ENCODE measurements at regions not wholly inside any gene's neighbourhood (a gene's known extent, or its start where the extent isn't known, plus 50 kb on each side); places are given as distances from the start of the nearest gene placed in this dataset.

DNA sequence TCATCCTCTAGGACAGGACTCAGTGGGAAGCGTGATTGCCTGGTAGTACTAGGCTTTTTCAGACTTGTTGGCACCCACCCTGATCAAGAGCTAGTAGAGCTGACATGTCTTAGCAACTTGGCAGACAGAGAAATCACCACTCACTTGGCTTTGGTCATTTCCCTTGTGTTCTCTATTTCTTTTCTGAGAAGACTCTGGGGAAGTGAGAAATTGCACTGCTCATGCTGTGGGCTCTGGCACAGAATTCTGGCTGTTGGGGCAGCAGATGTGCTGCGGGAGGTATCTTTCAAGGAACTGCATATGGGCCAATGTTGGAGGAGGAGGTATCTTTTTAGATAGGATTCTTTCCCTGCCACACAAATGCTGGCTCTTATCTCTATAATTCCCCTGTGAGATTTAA lies 529.1 kb upstream of the MEX3C start:
- no peak for DNase-seq (ENCODE audit: low read depth in 2 of 2)

DNA sequence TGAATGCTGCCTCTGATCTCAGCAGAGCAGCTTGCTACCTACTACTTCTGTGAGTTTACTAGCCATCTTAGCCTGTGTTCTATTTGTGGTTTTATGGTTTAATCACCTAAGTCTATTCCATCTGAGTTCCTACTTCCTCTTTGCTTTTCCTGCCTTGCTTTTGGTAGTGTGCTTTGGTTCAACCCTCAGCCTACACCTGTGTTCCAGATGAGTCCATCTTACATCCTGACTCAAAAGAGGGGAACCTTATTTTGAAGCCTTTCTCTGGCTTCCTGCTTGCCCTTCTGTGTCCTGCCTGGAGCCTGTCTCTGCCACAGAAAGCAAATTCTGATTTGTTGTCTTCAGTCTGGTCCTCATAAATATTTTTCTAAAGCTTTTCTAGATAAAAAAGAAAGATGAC lies 530.3 kb upstream of the MEX3C start:
- DNase-seq (ENCODE audit: low read depth in 2 of 2): no peak

DNA sequence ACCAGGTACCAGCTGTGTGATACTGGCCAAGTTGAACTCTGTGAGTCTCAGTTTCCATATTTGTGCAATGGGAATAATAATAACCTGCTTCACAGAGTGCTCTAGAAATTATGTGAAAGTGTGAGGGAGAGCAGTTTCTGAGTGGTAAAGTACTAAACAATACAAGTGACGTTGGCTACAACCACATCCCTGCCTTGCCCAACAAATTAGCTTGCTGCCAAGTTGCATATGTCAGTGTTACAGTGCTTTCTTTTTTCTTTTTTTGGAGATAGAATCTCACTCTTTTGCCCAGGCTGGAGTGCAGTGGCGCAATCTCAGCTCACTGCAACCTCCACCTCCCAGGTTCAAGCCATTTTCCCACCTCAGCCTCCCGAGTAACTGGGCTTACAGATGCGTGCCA lies 533.6 kb upstream of the MEX3C start:
- DNase-seq (ENCODE audit: low read depth in 2 of 2): no peak

DNA sequence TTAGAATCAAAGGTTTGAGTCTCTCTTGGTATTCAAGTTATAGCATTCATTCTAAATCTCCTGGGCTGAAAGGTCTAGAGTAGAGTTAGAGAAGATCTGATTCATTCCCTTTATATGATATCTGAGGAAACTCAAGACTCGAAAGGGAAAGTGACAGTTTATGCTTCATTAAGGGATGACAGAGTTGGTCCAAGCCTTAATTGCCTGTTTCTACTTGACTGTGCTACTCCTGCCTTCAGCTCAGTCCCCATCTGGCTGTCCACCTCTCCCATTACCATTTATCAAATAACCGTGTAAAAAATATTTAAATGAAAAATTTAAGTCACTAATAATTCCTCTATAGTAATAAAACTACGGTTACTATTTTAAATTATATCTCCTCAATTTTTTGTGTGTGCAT lies 537.1 kb upstream of the MEX3C start:
- DNase-seq (ENCODE audit: low read depth in 2 of 2): no peak

DNA sequence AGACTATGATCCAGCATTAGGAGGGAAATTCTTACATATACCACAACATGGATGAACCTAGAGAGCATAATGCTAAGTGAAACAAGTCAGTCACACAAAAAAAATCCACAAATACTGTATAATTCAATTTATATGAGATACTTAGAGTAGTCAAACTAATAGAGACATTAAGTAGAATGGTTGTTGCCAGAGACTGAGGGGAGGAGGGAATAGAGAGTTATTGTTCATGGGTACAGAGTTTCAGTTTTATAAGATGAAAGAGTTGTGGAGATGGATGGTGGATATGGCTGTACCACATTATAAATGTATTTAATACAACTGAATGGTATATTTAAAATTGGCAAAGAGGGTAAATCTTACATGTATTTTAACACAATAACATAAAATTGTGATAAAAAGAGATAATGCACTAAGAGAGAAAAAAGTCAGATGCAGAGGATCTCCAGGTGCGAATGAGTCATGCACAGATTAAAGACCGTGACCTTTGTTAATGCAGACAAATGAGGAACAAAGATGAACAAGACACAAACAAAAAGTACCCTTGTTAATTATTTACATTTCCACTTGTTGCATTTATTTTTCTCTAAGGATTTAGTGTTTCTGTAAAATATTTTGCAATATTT lies 541.7 kb upstream of the MEX3C start:
- DNase-seq (ENCODE audit: low read depth in 2 of 2): no peak

DNA sequence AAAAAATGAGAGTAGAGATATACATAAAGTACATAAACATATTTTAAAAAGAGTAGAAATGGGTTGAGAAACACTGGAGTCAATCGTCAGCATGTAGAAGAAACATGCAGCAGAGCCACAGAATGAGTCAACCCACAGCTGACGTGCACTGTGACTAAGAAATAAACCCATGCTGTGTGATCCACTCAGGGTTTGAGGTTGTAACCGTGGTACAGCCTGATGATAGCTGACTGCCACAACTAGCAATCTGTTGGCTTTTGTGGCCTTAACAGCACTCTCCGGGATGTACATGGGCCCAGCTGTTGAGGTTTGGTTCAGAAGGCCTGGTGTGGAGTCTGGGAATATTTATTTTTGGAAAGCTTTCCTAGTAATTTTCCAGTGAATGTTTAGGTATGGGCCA lies 554.4 kb upstream of the MEX3C start:
- no peak for DNase-seq (ENCODE audit: low read depth in 2 of 2)

DNA sequence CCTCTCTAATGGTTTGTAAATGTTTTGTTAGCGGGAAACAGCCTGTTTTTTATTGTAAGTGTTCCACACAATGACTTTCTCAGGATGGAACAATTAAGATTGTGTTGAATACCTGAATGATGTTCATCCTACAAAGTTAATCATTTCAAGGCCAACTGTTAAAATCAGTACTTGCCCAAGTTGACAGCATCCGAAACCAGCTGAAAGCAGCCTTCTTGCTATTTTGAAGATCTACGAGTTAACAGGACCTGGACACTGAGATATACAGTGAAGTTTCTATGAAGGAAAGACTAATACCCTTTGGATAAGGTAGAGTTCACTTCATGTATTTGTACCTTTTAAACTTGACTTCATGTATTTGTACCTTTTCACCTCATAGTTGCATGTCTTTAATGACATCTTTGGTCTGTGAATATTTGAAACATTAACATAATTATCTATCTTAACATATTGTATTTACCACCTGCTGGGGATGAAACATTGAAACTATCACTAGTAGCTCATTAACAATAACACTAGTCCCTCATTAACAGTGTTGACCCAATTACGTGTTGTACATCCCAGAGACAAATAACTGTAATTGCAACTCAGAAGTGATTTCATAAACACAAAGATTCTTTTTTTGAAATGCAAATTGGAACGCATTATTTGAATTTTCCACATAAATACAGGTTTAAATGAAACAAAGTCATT lies 556.0 kb upstream of the MEX3C start:
- DNase-seq (ENCODE audit: low read depth in 2 of 2): no peak

DNA sequence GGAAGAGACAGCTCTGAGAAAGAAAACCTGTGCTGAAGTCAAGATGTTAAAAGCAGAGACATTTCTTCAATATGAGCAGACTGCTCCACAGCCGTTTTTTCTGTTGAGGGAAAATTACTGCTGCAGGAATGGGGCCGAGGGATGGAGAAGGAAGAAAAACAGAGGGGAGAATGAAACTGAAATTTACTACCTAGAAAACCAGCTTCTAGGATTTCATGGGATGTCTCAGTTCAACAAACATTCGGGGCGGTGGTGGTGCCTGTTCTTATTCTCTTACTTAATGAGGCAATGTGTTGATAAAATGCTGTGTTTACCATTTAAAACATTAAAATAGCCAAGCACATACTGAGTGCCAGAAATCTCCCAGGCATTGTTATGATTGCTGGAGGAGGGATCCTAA lies 557.1 kb upstream of the MEX3C start:
- no peak for DNase-seq (ENCODE audit: low read depth in 2 of 2)

DNA sequence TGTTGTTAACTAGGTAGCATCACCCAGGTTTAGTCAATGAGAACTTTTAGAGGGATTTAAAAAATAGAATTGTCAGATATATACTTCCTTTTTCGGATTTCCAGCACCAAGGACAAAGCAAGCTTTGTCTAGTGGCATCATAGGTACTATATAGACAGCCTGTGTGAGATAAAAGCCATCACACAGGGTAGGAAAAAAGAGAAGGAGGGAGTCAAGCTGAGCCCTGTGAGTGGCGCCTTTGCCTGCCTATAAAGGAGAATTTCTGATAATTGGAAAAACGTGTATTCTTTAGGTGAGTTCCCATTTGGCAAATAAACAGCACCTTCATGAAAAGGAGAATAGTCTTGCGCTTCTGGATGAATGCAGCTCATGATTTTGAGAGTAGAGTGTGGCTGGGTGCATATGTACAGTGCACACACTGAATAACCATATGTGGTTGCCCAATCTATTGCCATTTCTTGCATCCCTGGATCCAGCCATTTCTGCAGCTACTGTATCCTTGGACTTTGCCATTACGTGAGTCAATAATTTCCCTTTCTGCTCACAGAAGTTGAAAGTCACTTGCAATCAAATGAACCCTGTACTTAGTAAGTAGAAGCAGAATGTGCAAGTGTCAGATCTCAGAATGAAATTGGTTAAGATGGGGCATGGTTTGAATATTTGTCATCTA lies 559.9 kb upstream of the MEX3C start:
- DNase-seq (ENCODE audit: low read depth in 2 of 2): no peak

DNA sequence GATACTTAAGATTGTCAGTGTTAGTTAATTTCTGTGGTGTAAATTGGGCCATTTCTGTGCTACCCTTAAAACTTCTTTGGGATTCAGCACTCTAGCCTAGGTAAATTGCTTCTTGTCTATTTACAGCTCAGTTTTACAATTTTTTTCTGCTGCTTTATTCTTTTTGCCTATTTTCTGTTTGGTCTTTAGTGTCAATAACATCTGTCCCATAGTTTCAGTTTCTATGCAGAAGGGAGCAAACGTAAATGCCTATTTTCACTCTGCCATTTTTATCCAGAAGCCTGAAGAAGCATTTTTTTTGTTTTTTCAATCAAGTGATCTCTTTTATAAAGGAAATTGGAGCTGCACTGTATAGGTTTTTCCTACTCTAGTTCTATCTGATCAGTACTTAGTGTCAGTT lies 564.9 kb upstream of the MEX3C start:
- DNase-seq (ENCODE audit: low read depth in 2 of 2): no peak

DNA sequence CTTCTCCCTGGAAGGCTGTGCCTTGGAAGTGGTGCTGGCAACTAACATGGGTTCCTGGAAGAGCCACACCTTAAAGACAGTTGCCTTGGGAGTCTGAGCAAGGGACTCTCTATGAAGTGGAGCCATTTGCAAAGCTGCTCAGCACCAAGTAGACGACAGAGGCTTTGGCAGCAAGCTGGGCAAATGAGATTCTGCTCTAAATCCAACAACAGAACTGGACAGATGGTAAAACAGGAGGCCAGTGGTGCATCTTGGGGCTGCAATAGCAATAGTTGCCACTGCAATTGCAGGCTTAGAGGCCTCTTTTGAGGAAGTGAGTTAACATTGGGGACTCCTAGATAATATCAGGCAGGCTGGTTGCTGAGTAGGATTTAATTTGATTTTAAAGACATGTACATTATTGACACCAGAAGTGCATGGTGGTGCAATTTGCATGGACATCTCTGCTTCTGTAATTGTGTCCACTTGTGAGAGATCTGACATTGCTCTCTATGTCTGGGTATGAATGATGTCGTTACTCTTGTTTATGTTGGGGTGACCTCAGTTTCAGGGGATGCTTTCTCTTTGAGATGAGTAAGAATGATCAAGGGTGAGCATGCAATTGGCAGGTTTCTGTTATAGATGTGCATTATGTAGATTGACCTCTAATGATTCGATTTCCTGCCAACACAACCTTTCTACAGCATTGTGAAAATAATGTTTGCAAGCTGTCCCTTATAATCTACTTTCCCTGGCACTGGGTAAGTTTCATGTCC lies 568.3 kb upstream of the MEX3C start:
- DNase-seq (ENCODE audit: low read depth in 2 of 2): no peak

DNA sequence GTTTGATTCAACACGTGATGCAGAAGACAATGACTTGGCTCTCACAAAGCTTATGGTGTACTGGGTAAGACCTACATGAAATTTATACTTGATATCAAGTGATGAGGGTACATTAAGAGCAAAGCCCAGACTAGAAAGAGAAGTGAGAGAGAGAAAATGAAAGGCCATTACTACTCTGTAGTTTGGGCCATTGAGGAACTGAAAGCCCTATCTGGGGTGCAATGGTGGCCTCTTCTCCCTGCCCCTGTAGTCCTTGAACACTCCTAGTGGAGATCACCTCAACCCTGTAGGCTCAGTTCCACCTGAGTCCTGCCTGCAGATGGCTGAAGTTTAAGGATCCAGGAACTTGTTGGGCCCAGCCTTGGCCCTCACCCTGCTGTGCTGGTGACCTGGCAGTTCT lies 569.8 kb upstream of the MEX3C start:
- no peak for DNase-seq (ENCODE audit: low read depth in 2 of 2)

DNA sequence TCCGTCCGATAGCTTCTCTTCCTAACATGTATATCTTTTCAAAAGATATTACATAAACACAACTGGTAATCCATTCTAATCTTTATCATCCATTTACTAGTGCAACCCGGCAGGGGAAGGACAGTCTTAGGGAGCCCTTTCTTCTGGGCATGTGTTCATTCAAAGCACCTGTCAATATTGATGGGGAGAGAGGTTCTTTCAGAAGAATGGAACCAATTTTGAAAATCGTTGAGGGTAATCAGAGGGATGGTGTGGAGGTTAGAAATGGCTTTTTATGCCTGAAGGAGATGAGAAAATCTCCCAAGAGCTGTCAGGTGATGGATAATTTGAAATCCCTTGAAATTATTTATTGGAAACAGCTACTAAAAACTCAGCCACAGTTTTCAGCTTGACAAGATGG lies 561.9 kb upstream of the DCC start:
- DNase-seq (ENCODE audit: low read depth in 2 of 2): no peak

DNA sequence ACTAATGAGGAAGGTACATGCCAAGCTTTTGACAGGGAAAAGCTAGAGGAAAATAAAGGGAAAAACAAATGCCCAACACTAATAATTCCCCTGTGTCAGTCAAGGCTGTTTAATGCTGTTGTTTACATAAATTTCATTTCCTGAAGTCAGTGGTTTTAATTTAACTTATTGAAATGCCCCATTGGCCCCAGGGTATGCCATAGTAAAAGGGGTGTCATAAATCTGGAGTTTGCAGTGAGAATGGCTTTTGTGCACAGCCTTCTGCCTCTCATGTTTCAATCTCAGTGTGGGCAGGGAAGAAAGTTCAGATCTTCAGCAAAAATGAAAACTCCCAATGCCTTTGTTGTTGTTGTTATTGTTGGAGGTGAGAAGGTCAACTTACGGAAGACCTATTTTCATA lies 550.1 kb upstream of the DCC start:
- no peak for DNase-seq (ENCODE audit: low read depth in 2 of 2)

DNA sequence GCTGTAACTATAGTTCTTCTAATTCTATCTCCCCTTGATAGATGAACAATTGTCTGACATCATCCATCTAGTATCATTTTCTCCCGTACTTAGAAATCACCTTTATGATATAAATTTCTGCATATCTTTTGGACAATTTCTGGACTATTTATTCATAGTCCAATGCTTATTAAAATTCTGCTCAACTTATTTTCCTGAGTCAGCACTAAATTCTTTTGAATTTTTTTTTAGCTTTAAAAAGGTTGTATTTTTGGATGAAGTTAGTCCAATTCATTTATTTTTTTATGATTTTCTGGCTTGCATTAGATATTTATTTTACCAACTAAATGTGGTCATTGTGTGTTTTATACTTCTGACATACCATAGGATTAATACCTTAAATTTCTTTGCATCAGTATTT lies 538.5 kb upstream of the DCC start:
- no peak for DNase-seq (ENCODE audit: low read depth in 2 of 2)

DNA sequence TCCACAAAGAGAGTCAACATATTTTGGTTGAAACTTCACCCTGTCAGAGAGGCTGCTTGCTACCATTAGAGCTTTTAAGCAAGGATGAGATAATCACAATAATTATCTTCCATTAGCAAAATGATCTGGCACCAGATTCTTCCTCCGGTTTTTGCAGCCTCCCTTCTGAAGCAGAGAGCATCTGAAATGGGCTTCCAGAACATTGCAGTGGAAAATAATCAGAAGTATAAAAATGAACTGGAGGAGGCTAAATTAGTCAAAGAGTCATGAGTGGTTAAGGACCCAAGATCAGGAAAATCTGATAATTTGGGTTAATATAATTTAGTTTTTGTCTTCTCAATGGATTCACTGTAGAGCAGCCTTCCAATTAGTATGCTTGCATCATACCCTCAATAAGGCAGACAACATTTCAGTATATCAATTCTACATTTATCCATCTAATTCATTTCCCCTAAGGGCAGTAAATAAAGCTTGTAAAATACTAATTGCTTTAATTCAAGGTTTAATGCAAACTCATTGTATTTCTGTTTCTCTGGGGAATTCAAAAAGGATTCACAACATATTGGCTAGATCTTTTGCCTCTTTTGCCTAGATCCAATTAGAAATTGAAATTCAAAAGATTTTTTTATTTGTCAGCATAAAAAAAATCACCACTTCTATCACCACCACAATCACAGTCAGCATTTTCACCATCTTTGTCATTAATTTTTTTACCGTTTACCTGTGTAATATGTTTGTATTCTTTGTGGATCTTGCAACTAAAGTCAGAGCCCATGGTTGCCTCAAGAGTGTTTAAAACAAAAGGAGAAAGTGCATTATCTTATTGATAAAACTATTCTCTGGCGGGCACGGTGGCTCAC lies 537.2 kb upstream of the DCC start:
- no peak for DNase-seq (ENCODE audit: low read depth in 2 of 2)

DNA sequence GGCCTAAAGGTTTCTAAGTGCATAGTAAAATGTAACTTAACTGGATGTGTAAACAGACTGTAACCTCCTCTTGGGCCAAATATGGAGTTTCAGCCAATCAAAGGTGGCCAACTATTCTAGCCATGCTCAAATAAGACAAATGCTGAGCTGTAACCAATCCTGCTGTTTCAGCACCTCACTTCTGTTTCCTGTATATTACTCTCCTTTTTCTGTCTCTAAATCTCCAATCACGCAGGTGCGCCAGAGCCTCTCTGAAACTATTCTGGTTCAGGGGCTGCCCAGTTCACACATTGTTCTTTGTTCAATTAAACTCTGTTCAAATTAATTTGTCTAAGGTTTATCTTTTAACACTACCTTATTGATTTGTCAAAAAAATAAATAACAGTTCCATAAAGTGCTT lies 532.7 kb upstream of the DCC start:
- no peak for DNase-seq (ENCODE audit: low read depth in 2 of 2)

DNA sequence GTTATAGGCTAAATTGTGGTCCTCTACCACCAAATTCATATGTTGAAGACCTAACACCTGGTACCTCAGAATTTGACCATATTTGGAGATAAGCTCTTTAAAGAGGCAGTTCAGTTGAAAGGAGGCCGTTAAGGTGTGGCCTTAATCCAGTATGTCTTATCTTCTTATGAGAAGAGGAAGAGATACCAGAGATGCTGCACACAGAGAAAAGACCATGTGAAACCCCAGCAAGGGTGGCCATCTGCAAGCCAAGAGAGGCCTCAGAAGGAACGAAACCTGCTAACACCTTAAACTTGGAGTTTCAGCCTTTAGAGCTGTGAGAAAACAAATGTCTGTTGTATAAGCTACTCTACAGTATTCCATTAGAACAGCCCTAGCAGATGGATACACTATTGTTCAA lies 528.1 kb upstream of the DCC start:
- DNase-seq (ENCODE audit: low read depth in 2 of 2): no peak

DNA sequence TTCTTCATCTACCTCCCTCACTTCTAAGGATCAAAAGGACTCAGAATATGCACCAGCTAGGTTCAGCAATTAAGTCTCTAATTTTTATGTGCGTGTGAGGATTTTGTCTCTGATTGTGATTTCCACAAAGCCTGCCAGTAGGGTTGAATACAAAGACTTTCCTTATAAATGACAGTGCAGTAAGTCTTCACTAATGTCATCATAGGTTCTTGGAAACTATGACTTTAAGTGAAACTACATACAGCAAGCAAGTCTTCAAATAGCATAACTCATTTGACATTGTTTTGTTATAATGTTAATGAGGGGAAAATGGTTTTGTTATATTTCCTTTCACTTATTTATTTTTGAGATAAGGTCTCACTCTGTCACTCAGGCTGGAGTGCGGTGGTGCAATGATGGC lies 526.3 kb upstream of the DCC start:
- no peak for DNase-seq (ENCODE audit: low read depth in 2 of 2)

DNA sequence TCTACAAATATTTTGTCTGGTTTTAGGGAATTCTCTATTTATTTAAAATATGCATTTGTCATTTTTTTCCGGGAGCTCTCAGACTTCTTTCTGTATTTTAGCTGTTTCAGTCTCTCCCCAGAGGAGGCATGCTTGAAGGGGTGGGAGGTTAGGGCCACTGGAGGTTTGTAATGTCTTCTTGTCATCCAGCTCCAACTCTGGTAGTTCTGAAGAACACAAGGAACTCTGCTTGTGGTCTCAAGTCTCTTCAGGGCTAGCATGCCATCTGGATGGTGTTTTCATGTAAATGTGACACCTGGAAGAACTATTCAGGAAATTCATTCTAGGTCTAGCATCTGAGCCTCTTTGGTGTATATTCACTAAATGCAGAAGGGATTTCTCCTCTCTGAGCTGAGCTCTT lies 518.4 kb upstream of the DCC start:
- DNase-seq (ENCODE audit: low read depth in 2 of 2): no peak

DNA sequence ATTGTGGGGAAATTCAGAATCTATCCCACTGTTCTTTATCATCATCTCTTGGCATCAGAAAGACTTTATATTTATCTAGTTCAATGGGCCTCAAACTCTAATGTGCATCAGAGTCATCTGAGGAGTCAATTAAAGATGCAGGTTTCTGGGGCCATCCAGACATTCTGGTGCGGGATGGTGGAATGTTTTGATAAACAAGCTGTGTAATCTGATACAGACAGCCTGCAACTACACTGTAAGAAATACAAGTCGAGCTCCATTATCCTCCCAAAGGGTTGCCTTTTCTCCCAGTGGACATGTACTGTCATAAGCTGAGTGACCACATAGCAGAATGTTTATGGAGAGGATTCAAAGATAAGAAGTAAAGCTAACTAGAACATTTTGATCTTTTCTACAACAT lies 515.3 kb upstream of the DCC start:
- DNase-seq (ENCODE audit: low read depth in 2 of 2): no peak

DNA sequence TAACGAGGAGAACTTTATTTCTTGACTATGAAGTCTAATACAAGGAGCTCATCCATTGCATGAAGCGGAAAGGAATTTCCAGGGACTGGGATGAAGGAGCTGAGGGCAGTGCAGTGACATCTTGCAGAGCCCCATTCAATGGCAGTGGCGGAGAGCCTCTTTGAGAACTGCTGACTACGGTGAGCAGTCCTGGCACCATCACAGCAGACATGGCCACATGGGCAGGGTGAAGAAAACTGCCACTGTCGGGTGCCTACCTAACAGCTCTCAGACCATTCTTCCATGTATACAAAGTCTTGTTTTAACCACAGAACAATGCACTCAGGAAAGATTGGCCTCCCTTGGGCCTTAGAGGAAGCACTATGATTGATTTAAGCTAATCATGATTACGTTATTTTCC lies 506.1 kb upstream of the DCC start:
- DNase-seq (ENCODE audit: low read depth in 2 of 2): no peak

All from stimulated activated CD8-positive, alpha-beta memory T cell treated with anti-CD3 and anti-CD28 coated beads, Interleukin-2, amount 100 ng/mL, for 48 hours (primary cell).